Stimulated activated CD8-positive, alpha-beta memory T cell treated with anti-CD3 and anti-CD28 coated beads, Interleukin-4, amount 100 ng/mL, for 1 hour (primary cell): ENCODE measurements at regions not wholly inside any gene's neighbourhood (a gene's known extent, or its start where the extent isn't known, plus 50 kb on each side); places are given as distances from the start of the nearest gene placed in this dataset.

Experiments
- DNase-seq, 2 donors: peaks; one replicate each; pipeline ENCODE4 v3.0.0-alpha.2; 2020; ENCODE audit warnings: low read depth in 2 of 2, low spot score in 1 of 2

GRCh38 chr3:18886331-18886730 lies 262.0 kb upstream of the KCNH8 start:
- no peak for DNase-seq

- DNase-seq, result no peak
Observed at GRCh38 chr3:18885612-18886011, 262.7 kb upstream of the KCNH8 start.

- no peak for DNase-seq
Observed at GRCh38 chr3:18883571-18883970, 264.7 kb upstream of the KCNH8 start.

- no peak for DNase-seq
Observed at GRCh38 chr3:18880691-18881090, 267.6 kb upstream of the KCNH8 start.

GRCh38 chr3:18872466-18872865 lies 275.8 kb upstream of the KCNH8 start:
- DNase-seq, result no peak

- DNase-seq, result no peak
Observed at GRCh38 chr3:18870642-18871041, 277.7 kb upstream of the KCNH8 start.

GRCh38 chr3:18870074-18870640 lies 278.2 kb upstream of the KCNH8 start:
- DNase-seq, result no peak

GRCh38 chr3:18868911-18869689 lies 279.2 kb upstream of the KCNH8 start:
- no peak for DNase-seq

GRCh38 chr3:18866899-18867298 lies 281.4 kb upstream of the KCNH8 start:
- no peak for DNase-seq

- no peak for DNase-seq
Observed at GRCh38 chr3:18864933-18865731, 283.2 kb upstream of the KCNH8 start.

- no peak for DNase-seq
Observed at GRCh38 chr3:18862077-18862476, 286.2 kb upstream of the KCNH8 start.

GRCh38 chr3:18861137-18861536 lies 287.2 kb upstream of the KCNH8 start:
- no peak for DNase-seq

GRCh38 chr3:18853269-18853668 lies 295.0 kb upstream of the KCNH8 start:
- DNase-seq, result no peak

- no peak for DNase-seq
Observed at GRCh38 chr3:18847583-18848197, 300.6 kb upstream of the KCNH8 start.

- no peak for DNase-seq
Observed at GRCh38 chr3:18843983-18844382, 304.3 kb upstream of the KCNH8 start.

- no peak for DNase-seq
Observed at GRCh38 chr3:18843188-18843587, 305.1 kb upstream of the KCNH8 start.

- DNase-seq, result no peak
Observed at GRCh38 chr3:18841422-18842343, 306.6 kb upstream of the KCNH8 start.

- DNase-seq, result no peak
Observed at GRCh38 chr3:18840535-18841137, 307.7 kb upstream of the KCNH8 start.

- DNase-seq, result no peak
Observed at GRCh38 chr3:18838758-18839157, 309.6 kb upstream of the KCNH8 start.

GRCh38 chr3:18837137-18837755 lies 311.1 kb upstream of the KCNH8 start:
- no peak for DNase-seq
